Lower lobe of right lung (tissue), 2 donors: ENCODE measurements at regions not wholly inside any gene's neighbourhood (a gene's known extent, or its start where the extent isn't known, plus 50 kb on each side); places are given as distances from the start of the nearest gene placed in this dataset.
"Not testable (repeated sequence)": the region's sequence is repeated elsewhere in the genome, so short reads cannot be mapped to it uniquely, and the experiment has no call there.

Experiments used
- ATAC-seq, 2 donors: fragments of 200-7000 bp; cut with Tn5 transposase; one replicate each; pipeline ENCODE4 v1.9.1; 2020 to 2022; ENCODE audit warnings: mild to moderate bottlenecking in 2 of 2, moderate library complexity in 2 of 2
- DNase-seq: peaks from one replicate; pipeline ENCODE4 v3.0.0-alpha.2; 2020
- H3K27ac ChIP-seq: fragments of 200-600 bp; one replicate; pipeline ENCODE4 v1.8.0; 2022
- H3K27me3 ChIP-seq: fragments of 200-600 bp; one replicate; pipeline ENCODE4 v1.8.0; 2022; ENCODE audit warnings: low read depth
- H3K36me3 ChIP-seq: fragments of 200-600 bp; one replicate; pipeline ENCODE4 v1.8.0; 2022; ENCODE audit warnings: mild to moderate bottlenecking
- H3K4me1 ChIP-seq: fragments of 200-600 bp; one replicate; pipeline ENCODE4 v1.8.0; 2022
- H3K4me3 ChIP-seq: fragments of 200-600 bp; one replicate; pipeline ENCODE4 v1.8.0; 2022; ENCODE audit warnings: mild to moderate bottlenecking
- H3K9me3 ChIP-seq: fragments of 200-600 bp; one replicate; pipeline ENCODE4 v1.8.0; 2022
- CTCF ChIP-seq: fragments of 200-600 bp; IDR thresholded peaks from one replicate; pipeline ENCODE4 v1.8.0; 2022; ENCODE audit warnings: antibody characterized with exemption, mild to moderate bottlenecking
- intact Hi-C: fragments of 100-400 bp; cut with DNase I; formaldehyde crosslinking; loops from one replicate; pipeline ENCODE4 v1.11.0; 2022
- donor health status: DM: no; HTN: yes; CAD: no; lungs with severe emphysema.

- ATAC-seq = no peak
- H3K27ac ChIP-seq = no peak overlapping the region
- no peaks in the 10 kb centered on the region for H3K36me3 ChIP-seq
- intact Hi-C loops = no loop called here
- H3K4me3 ChIP-seq = no peak overlapping the region
- no peaks in the 10 kb centered on the region for H3K4me1 ChIP-seq
- TF ChIP-seq CTCF = no peak
- no peak for DNase-seq
- H3K27me3 ChIP-seq = no peaks in the 10 kb centered on the region
- H3K9me3 ChIP-seq = no peaks in the 10 kb centered on the region
These were observed 233.0 kb downstream of the ACTR3 start for GRCh38 chr2:114122930-114123329.

GRCh38 chr2:114123925-114124324 lies 234.0 kb downstream of the ACTR3 start:
- intact Hi-C loops = no loop called here
- no peak for DNase-seq

GRCh38 chr2:114127372-114127771 lies 237.5 kb downstream of the ACTR3 start:
- DNase-seq (no peak), ATAC-seq (no peak)
- no peak overlapping the region for H3K27ac ChIP-seq
- no peaks in the 10 kb centered on the region for H3K27me3 ChIP-seq
- H3K36me3 ChIP-seq = no peaks in the 10 kb centered on the region
- TF ChIP-seq CTCF = no peak
- H3K4me3 ChIP-seq = no peak overlapping the region
- intact Hi-C loops = no loop called here
- no peaks in the 10 kb centered on the region for H3K4me1 ChIP-seq
- H3K9me3 ChIP-seq = no peaks in the 10 kb centered on the region

More at GRCh38 chr2:114123925-114124324, 234.0 kb downstream of the ACTR3 start:
- Histone ChIP-seq H3K9me3 (no peaks in the 10 kb centered on the region), H3K36me3 (no peaks in the 10 kb centered on the region), H3K27me3 (no peaks in the 10 kb centered on the region), H3K4me3 (no peak overlapping the region), H3K27ac (no peak overlapping the region), H3K4me1 (no peaks in the 10 kb centered on the region)
- no peak for TF ChIP-seq CTCF
- no peak for ATAC-seq

GRCh38 chr2:114128263-114128662 lies 238.4 kb downstream of the ACTR3 start:
- Histone ChIP-seq H3K9me3 (no peaks in the 10 kb centered on the region), H3K4me1 (no peaks in the 10 kb centered on the region), H3K27ac (no peak overlapping the region), H3K27me3 (no peaks in the 10 kb centered on the region), H3K36me3 (no peaks in the 10 kb centered on the region), H3K4me3 (no peak overlapping the region)
- DNase-seq (no peak), ATAC-seq (no peak)
- intact Hi-C loops = no loop called here
- TF ChIP-seq CTCF = no peak

GRCh38 chr2:114128725-114129124 lies 238.8 kb downstream of the ACTR3 start:
- no peak for ATAC-seq
- H3K36me3 ChIP-seq = no peaks in the 10 kb centered on the region

GRCh38 chr2:114132050-114132449 lies 242.2 kb downstream of the ACTR3 start:
- H3K4me1 ChIP-seq, H3K27me3 ChIP-seq, ATAC-seq, H3K36me3 ChIP-seq, H3K27ac ChIP-seq, DNase-seq, H3K9me3 ChIP-seq, intact Hi-C loops, H3K4me3 ChIP-seq: not testable (repeated sequence)

More at GRCh38 chr2:114128725-114129124, 238.8 kb downstream of the ACTR3 start:
- H3K9me3 ChIP-seq = no peaks in the 10 kb centered on the region
- DNase-seq = no peak
- H3K27me3 ChIP-seq = no peaks in the 10 kb centered on the region
- no peak overlapping the region for H3K4me3 ChIP-seq
- no peaks in the 10 kb centered on the region for H3K4me1 ChIP-seq
- no peak overlapping the region for H3K27ac ChIP-seq
- intact Hi-C loops = no loop called here
- no peak for TF ChIP-seq CTCF
